ENCODE measurements at regions not wholly inside any gene's neighbourhood (a gene's known extent, or its start where the extent isn't known, plus 50 kb on each side); places are given as distances from the start of the nearest gene placed in this dataset.
A peak's percentile ranks its signal among the peaks of the same experiment; 100 is the strongest.

- Mint-ChIP-seq H3K27me3 (peaks cover 5% of the 10 kb centered on the region), H3K4me3 (no peak overlapping the region), H3K27ac (no peak overlapping the region), H3K36me3 (ENCODE audit: low read depth) (no peaks in the 10 kb centered on the region), H3K4me1 (ENCODE audit: low read depth) (peaks cover 10% of the 10 kb centered on the region), H3K9me3 (no peaks in the 10 kb centered on the region)
- intact Hi-C loops (cut with micrococcal nuclease) = no loop called here
- DNase-seq (no peak), ATAC-seq (no peak)
- CTCF ChIA-PET = no interaction called here
- POLR2A ChIA-PET = no interaction called here
- no peak for TF ChIP-seq CTCF (IDR thresholded peaks at IDR 0.05)
Observed at GRCh38 chr6:87826424-87826823, 124.4 kb upstream of the AKIRIN2 start.

- POLR2A ChIA-PET = no interaction called here
- ATAC-seq (peak; percentile 45), DNase-seq (no peak)
- CTCF ChIA-PET = interaction anchor here (1.2 kb wide), 1 partner anchor 421 kb away, joined by 4 read pairs; no protein-coding TSS in a partner anchor
- Mint-ChIP-seq H3K4me3 (no peak overlapping the region), H3K9me3 (no peaks in the 10 kb centered on the region), H3K36me3 (ENCODE audit: low read depth) (no peaks in the 10 kb centered on the region), H3K27me3 (peaks cover 5% of the 10 kb centered on the region), H3K27ac (no peak overlapping the region), H3K4me1 (ENCODE audit: low read depth) (peaks cover 7% of the 10 kb centered on the region)
- no peak for TF ChIP-seq CTCF (IDR thresholded peaks at IDR 0.05)
- intact Hi-C loops (cut with micrococcal nuclease) = loop anchor here (2.0 kb wide), 1 partner anchor 41 kb away; no protein-coding TSS in a partner anchor
Observed at GRCh38 chr6:87825821-87826221, 123.8 kb upstream of the AKIRIN2 start.

GRCh38 chr6:87824958-87825491, 123.0 kb upstream of the AKIRIN2 start:
- Mint-ChIP-seq H3K4me3 (no peak overlapping the region), H3K9me3 (no peaks in the 10 kb centered on the region), H3K27me3 (peaks cover 2% of the 10 kb centered on the region), H3K36me3 (ENCODE audit: low read depth) (no peaks in the 10 kb centered on the region), H3K4me1 (ENCODE audit: low read depth) (peaks cover 7% of the 10 kb centered on the region), H3K27ac (no peak overlapping the region)
- CTCF ChIA-PET = interaction anchor here (0.7 to 1.2 kb wide), 2 partner anchors 29 to 421 kb away, joined by 3 to 4 read pairs; no protein-coding TSS in a partner anchor
- DNase-seq (no peak), ATAC-seq (no peak)
- intact Hi-C loops (cut with micrococcal nuclease) = loop anchor here (2.0 kb wide), 1 partner anchor 42 kb away; no protein-coding TSS in a partner anchor
- TF ChIP-seq CTCF (IDR thresholded peaks at IDR 0.05) = no peak
- POLR2A ChIA-PET = no interaction called here

GRCh38 chr6:87822011-87822410, 120.0 kb upstream of the AKIRIN2 start:
- intact Hi-C loops (cut with micrococcal nuclease) = no loop called here
- H3K27ac Mint-ChIP-seq = no peak overlapping the region
- peaks cover 7% of the 10 kb centered on the region for H3K4me1 Mint-ChIP-seq (ENCODE audit: low read depth)
- ATAC-seq (no peak), DNase-seq (no peak)
- peaks cover 2% of the 10 kb centered on the region for H3K27me3 Mint-ChIP-seq
- POLR2A ChIA-PET = no interaction called here
- H3K9me3 Mint-ChIP-seq = no peaks in the 10 kb centered on the region
- TF ChIP-seq CTCF (IDR thresholded peaks at IDR 0.05) = no peak
- H3K36me3 Mint-ChIP-seq (ENCODE audit: low read depth) = no peaks in the 10 kb centered on the region
- H3K4me3 Mint-ChIP-seq = no peak overlapping the region
- CTCF ChIA-PET = interaction anchor here (2.5 kb wide), 1 partner anchor 10 kb away, joined by 11 read pairs; no protein-coding TSS in a partner anchor

GRCh38 chr6:87820343-87820984, 118.4 kb upstream of the AKIRIN2 start:
- ATAC-seq (no peak), DNase-seq (no peak)
- H3K27me3 Mint-ChIP-seq = peaks cover 9% of the 10 kb centered on the region
- H3K4me3 Mint-ChIP-seq = no peak overlapping the region
- intact Hi-C loops (cut with micrococcal nuclease) = no loop called here
- ChIA-PET POLR2A (no interaction called here), CTCF (interaction anchor here (0.8 to 1.2 kb wide), 2 partner anchors 11 to 12 kb away, joined by 3 to 4 read pairs; no protein-coding TSS in a partner anchor)
- TF ChIP-seq CTCF (IDR thresholded peaks at IDR 0.05) = no peak
- no peak overlapping the region for H3K27ac Mint-ChIP-seq
- H3K9me3 Mint-ChIP-seq = no peaks in the 10 kb centered on the region
- peaks cover under 1% of the 10 kb centered on the region for H3K4me1 Mint-ChIP-seq (ENCODE audit: low read depth)
- no peaks in the 10 kb centered on the region for H3K36me3 Mint-ChIP-seq (ENCODE audit: low read depth)
